B cell (primary cell): ENCODE measurements at regions not wholly inside any gene's neighbourhood (a gene's known extent, or its start where the extent isn't known, plus 50 kb on each side); places are given as distances from the start of the nearest gene placed in this dataset.

Experiments
- ATAC-seq: fragments of 200-7000 bp; cut with Tn5 transposase; one replicate; pipeline ENCODE4 v1.10.0; 2021; ENCODE audit warnings: low read depth, mild to moderate bottlenecking, moderate number of reproducible peaks, moderate library complexity
- CTCF ChIA-PET: fragments of 350-600 bp; sonication (Branson Sonifier 250); formaldehyde crosslinking; loops from one replicate; lab custom pipeline; 2021; ENCODE audit warnings: antibody characterized with exemption, inconsistent platforms; lab: Charles Lee
- POLR2A ChIA-PET: fragments of 350-600 bp; sonication (Branson Sonifier 250); formaldehyde crosslinking; loops from one replicate; lab custom pipeline; 2021; ENCODE audit warnings: antibody characterized with exemption; lab: Charles Lee
- DNase-seq: peaks from one replicate; pipeline ENCODE4 v3.0.0; 2013
- H2AFZ ChIP-seq: 2 replicates; pipeline ENCODE4 v1.6.1; 2012; ENCODE audit warnings: mild to moderate bottlenecking, low read depth, low read length; ENCODE audit not compliant: insufficient read depth, poor library complexity, severe bottlenecking
- H3K27ac ChIP-seq, 2 donors: 1 replicate in 1 of 2; 2 replicates in 1 of 2; pipeline ENCODE4 v1.5.1; 2012 to 2013; ENCODE audit warnings: low read length in 2 of 2, mild to moderate bottlenecking in 2 of 2, moderate library complexity in 1 of 2
- H3K27me3 ChIP-seq, 4 experiments: fragments of 200-600 bp in 1 of 4; sonication (generic) in 1 of 4; replicated peaks in 1 of 4; 1 replicate in 2 of 4; 2 replicates in 2 of 4; pipeline versions ENCODE4 v1.6.1 to v1.7.0; 2013 to 2016; ENCODE audit warnings: low read length in 3 of 4, mild to moderate bottlenecking in 2 of 4, mixed read lengths in 1 of 4, moderate library complexity in 1 of 4; ENCODE audit not compliant: insufficient read depth in 4 of 4, control insufficient read depth in 3 of 4; ENCODE audit errors: control extremely low read depth in 1 of 4
- H3K36me3 ChIP-seq, 2 experiments: replicated peaks in 1 of 2; 1 replicate in 1 of 2; 2 replicates in 1 of 2; pipeline versions ENCODE4 v1.6.1 to v1.7.1; 2013; ENCODE audit warnings: low read length in 1 of 2; ENCODE audit not compliant: insufficient read depth in 2 of 2, control insufficient read depth in 1 of 2; ENCODE audit errors: control extremely low read depth in 1 of 2, extremely low read depth in 1 of 2
- H3K4me1 ChIP-seq, 2 donors: fragments of 200-600 bp in 1 of 2; sonication (generic) in 1 of 2; 1 replicate in 1 of 2; 2 replicates in 1 of 2; pipeline versions ENCODE4 v1.5.1 to v1.6.1; 2013 to 2017; ENCODE audit warnings: low read length in 2 of 2; ENCODE audit not compliant: control insufficient read depth in 2 of 2, insufficient read depth in 2 of 2
- H3K4me2 ChIP-seq: replicated peaks from 2 replicates; pipeline ENCODE3; 2012; ENCODE audit warnings: mild to moderate bottlenecking, low read depth, low read length; ENCODE audit not compliant: poor library complexity, severe bottlenecking
- H3K4me3 ChIP-seq, 5 experiments: fragments of 200-600 bp in 1 of 5; sonication (generic) in 1 of 5; 1 replicate in 3 of 5; 2 replicates in 2 of 5; pipeline versions ENCODE4 v1.5.1 to v1.7.0; 2011 to 2016; ENCODE audit warnings: low read length in 4 of 5, mild to moderate bottlenecking in 4 of 5, low read depth in 2 of 5, control low read depth in 1 of 5, moderate library complexity in 1 of 5; ENCODE audit not compliant: insufficient read depth in 1 of 5; ENCODE audit errors: control extremely low read depth in 1 of 5, extremely low read depth in 1 of 5
- H3K79me2 ChIP-seq: fragments of 200-600 bp; sonication (generic); one replicate; pipeline ENCODE4 v1.6.0; 2016; ENCODE audit warnings: low read length; ENCODE audit not compliant: control insufficient read depth, insufficient read depth
- H3K9ac ChIP-seq: fragments of 200-600 bp; sonication (generic); 2 replicates; pipeline ENCODE4 v1.6.1; 2017; ENCODE audit warnings: mild to moderate bottlenecking, low read length, moderate library complexity
- H3K9me3 ChIP-seq, 3 donors: one replicate each; pipeline versions ENCODE4 v1.6.1 to v1.7.1; 2013; ENCODE audit warnings: low read length in 2 of 3; ENCODE audit not compliant: control insufficient read depth in 2 of 3, insufficient read depth in 1 of 3; ENCODE audit errors: control extremely low read depth in 1 of 3
- H4K20me1 ChIP-seq: 2 replicates; pipeline ENCODE4 v1.6.0; 2012; ENCODE audit warnings: mild to moderate bottlenecking, low read length; ENCODE audit not compliant: insufficient read depth, control insufficient read depth, poor library complexity, severe bottlenecking
- H3K27ac Mint-ChIP-seq: one replicate; pipeline ENCODE4 v1.8.0; 2021; ENCODE audit warnings: mixed read lengths
- H3K27me3 Mint-ChIP-seq: one replicate; pipeline ENCODE4 v1.8.0; 2021; ENCODE audit warnings: mixed read lengths
- H3K4me1 Mint-ChIP-seq: one replicate; pipeline ENCODE4 v1.8.0; 2021; ENCODE audit warnings: mixed read lengths
- H3K4me3 Mint-ChIP-seq: one replicate; pipeline ENCODE4 v1.8.0; 2021; ENCODE audit warnings: mixed read lengths
- H3K9me3 Mint-ChIP-seq: one replicate; pipeline ENCODE4 v1.8.0; 2022; ENCODE audit warnings: mixed read lengths; ENCODE audit not compliant: insufficient read depth
- EZH2 ChIP-seq: IDR thresholded peaks from 2 replicates; pipeline ENCODE4 v1.6.1; 2012; ENCODE audit warnings: borderline replicate concordance, low read depth, mild to moderate bottlenecking, moderate library complexity, low read length; ENCODE audit not compliant: insufficient read depth, poor library complexity, severe bottlenecking
- WGBS: methylation state at CpG from one replicate; pipeline ENCODE4 v1.1.5; 2013; ENCODE audit warnings: missing lambda C conversion rate; ENCODE audit not compliant: insufficient coverage; 5-methylcytosine and 5-hydroxymethylcytosine counted together
- intact Hi-C: fragments of 100-400 bp; cut with micrococcal nuclease; formaldehyde crosslinking; loops from one replicate; pipeline ENCODE4 v1.10.0; 2022
- TF ChIP-seq, protein P1 (sequence below): fragments of 200-600 bp; IDR thresholded peaks from one replicate; pipeline ENCODE4 v1.8.0; 2022; ENCODE audit warnings: antibody characterized with exemption, mild to moderate bottlenecking

DNA sequence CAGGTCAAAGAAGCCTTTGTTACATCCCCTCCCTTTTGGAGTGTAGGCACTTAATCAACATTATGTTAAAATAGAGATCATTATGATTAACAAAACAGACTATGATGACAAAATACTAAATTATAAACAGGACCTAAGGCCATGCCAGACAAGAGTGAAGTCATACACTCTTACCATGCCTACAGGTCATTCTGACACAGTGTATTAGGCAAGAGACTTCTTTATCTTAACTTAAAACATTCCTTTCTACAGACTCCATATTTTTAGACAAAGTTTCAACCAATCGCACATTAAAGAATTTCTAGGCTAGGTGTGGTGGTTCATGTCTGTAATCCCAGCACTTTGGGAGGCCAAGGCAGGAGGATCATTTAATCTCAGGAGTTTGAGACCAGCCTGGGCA lies 128.6 kb upstream of the SLC34A2 start:
- H3K4me3 Mint-ChIP-seq: no peak overlapping the region
- H3K27ac ChIP-seq: no peak overlapping the region
- no peaks in the 10 kb centered on the region for H3K79me2 ChIP-seq
- no peak overlapping the region for H3K4me3 ChIP-seq
- ATAC-seq: no peak
- H4K20me1 ChIP-seq: no peaks in the 10 kb centered on the region
- WGBS: no CpG with 5 or more reads among the region's 1 CpG
- H3K4me1 ChIP-seq: no peaks in the 10 kb centered on the region
- no peak overlapping the region for H3K4me2 ChIP-seq
- H3K27ac Mint-ChIP-seq: no peak overlapping the region
- H3K27me3 ChIP-seq: no peaks in the 10 kb centered on the region
- H3K36me3 ChIP-seq: no peaks in the 10 kb centered on the region
- H3K4me1 Mint-ChIP-seq: no peaks in the 10 kb centered on the region
- intact Hi-C loops: no loop called here
- ChIA-PET POLR2A (no interaction called here), CTCF (no interaction called here)
- DNase-seq: no peak
- H2AFZ ChIP-seq: no peak overlapping the region
- H3K9ac ChIP-seq: no peak overlapping the region
- peaks cover 0 to under 1% (median 0%) of the 10 kb centered on the region in 3 donors for H3K9me3 ChIP-seq
- H3K27me3 Mint-ChIP-seq: peaks cover 20% of the 10 kb centered on the region
- TF ChIP-seq, protein P1, sequence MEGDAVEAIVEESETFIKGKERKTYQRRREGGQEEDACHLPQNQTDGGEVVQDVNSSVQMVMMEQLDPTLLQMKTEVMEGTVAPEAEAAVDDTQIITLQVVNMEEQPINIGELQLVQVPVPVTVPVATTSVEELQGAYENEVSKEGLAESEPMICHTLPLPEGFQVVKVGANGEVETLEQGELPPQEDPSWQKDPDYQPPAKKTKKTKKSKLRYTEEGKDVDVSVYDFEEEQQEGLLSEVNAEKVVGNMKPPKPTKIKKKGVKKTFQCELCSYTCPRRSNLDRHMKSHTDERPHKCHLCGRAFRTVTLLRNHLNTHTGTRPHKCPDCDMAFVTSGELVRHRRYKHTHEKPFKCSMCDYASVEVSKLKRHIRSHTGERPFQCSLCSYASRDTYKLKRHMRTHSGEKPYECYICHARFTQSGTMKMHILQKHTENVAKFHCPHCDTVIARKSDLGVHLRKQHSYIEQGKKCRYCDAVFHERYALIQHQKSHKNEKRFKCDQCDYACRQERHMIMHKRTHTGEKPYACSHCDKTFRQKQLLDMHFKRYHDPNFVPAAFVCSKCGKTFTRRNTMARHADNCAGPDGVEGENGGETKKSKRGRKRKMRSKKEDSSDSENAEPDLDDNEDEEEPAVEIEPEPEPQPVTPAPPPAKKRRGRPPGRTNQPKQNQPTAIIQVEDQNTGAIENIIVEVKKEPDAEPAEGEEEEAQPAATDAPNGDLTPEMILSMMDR: no peak
- TF ChIP-seq EZH2: no peak
- H3K9me3 Mint-ChIP-seq: no peaks in the 10 kb centered on the region

DNA sequence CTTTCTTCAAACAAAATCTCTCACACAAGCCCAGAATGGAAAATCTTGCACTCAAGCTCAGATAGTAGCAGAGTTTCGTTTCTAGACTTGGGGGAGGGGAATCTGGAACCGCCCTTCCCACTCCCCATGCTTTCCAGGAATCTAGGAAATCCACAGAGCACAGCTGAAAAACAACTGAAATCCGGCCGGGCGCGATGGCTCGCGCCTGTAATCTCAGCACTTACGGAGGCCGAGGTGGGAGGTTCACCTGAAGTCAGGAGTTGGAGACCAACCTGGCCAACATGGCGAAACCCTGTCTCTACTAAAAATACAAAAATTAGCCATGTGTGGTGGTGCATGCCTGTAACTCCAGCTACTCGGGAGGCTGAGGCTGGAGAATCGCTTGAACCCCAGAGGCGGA lies 127.3 kb upstream of the SLC34A2 start:
- Histone ChIP-seq H2AFZ (no peak overlapping the region), H3K36me3 (no peaks in the 10 kb centered on the region), H3K4me1 (no peaks in the 10 kb centered on the region), H3K4me3 (no peak overlapping the region), H3K9me3 (peaks cover 0 to 8% (median 0%) of the 10 kb centered on the region in 3 donors), H4K20me1 (no peaks in the 10 kb centered on the region), H3K27me3 (no peaks in the 10 kb centered on the region), H3K27ac (no peak overlapping the region), H3K79me2 (no peaks in the 10 kb centered on the region), H3K4me2 (no peak overlapping the region), H3K9ac (no peak overlapping the region)
- 98% methylated on average over 9 of the region's 14 CpGs for WGBS
- POLR2A ChIA-PET: no interaction called here
- DNase-seq (no peak), ATAC-seq (no peak)
- Mint-ChIP-seq H3K27me3 (peaks cover 14% of the 10 kb centered on the region), H3K4me1 (no peaks in the 10 kb centered on the region), H3K9me3 (no peaks in the 10 kb centered on the region), H3K4me3 (no peak overlapping the region), H3K27ac (no peak overlapping the region)
- CTCF ChIA-PET: interaction anchor here (0.5 kb wide), 1 partner anchor 654 kb away, joined by 3 read pairs; no protein-coding TSS in a partner anchor
- intact Hi-C loops: no loop called here
- TF ChIP-seq, protein P1: no peak
